ENCODE measurements at regions not wholly inside any gene's neighbourhood (a gene's known extent, or its start where the extent isn't known, plus 50 kb on each side); places are given as distances from the start of the nearest gene placed in this dataset.

GRCh38 chr5:57770039-57770438 lies 287.4 kb upstream of the ACTBL2 start:
- no peak overlapping the region for H3K27ac Mint-ChIP-seq
- no peaks in the 10 kb centered on the region for H3K4me1 Mint-ChIP-seq
- H3K9me3 Mint-ChIP-seq: no peaks in the 10 kb centered on the region
- no peaks in the 10 kb centered on the region for H3K36me3 Mint-ChIP-seq
- DNase-seq: no peak
- CTCF ChIA-PET: interaction anchor here (2.7 kb wide), 1 partner anchor 8 kb away, joined by 8 read pairs; no protein-coding TSS in a partner anchor
- no peak overlapping the region for H3K4me3 Mint-ChIP-seq
- peaks cover 4% of the 10 kb centered on the region for H3K27me3 Mint-ChIP-seq

GRCh38 chr5:57768745-57769144 lies 286.1 kb upstream of the ACTBL2 start:
- Mint-ChIP-seq H3K9me3 (no peaks in the 10 kb centered on the region), H3K36me3 (no peaks in the 10 kb centered on the region), H3K27me3 (peaks cover 4% of the 10 kb centered on the region), H3K27ac (no peak overlapping the region), H3K4me3 (no peak overlapping the region), H3K4me1 (no peaks in the 10 kb centered on the region)
- CTCF ChIA-PET: interaction anchor here (2.7 kb wide), 1 partner anchor 10 kb away, joined by 8 read pairs; no protein-coding TSS in a partner anchor
- no peak for DNase-seq

- CTCF ChIA-PET: no interaction called here
- H3K36me3 Mint-ChIP-seq: no peaks in the 10 kb centered on the region
- H3K4me3 Mint-ChIP-seq: no peak overlapping the region
- peaks cover 4% of the 10 kb centered on the region for H3K27me3 Mint-ChIP-seq
- no peak for DNase-seq
- H3K9me3 Mint-ChIP-seq: no peaks in the 10 kb centered on the region
- H3K4me1 Mint-ChIP-seq: no peaks in the 10 kb centered on the region
- H3K27ac Mint-ChIP-seq: no peak overlapping the region
These were observed 282.0 kb upstream of the ACTBL2 start for GRCh38 chr5:57764479-57765089.

- Mint-ChIP-seq H3K27ac (no peak overlapping the region), H3K27me3 (no peaks in the 10 kb centered on the region), H3K9me3 (no peaks in the 10 kb centered on the region), H3K36me3 (no peaks in the 10 kb centered on the region), H3K4me1 (no peaks in the 10 kb centered on the region), H3K4me3 (no peak overlapping the region)
- CTCF ChIA-PET: no interaction called here
- DNase-seq: no peak
These were observed 278.9 kb upstream of the ACTBL2 start for GRCh38 chr5:57761513-57761912.

GRCh38 chr5:57754616-57755015 lies 272.0 kb upstream of the ACTBL2 start:
- no peak for DNase-seq
- H3K36me3 Mint-ChIP-seq: no peaks in the 10 kb centered on the region
- CTCF ChIA-PET: no interaction called here
- H3K4me1 Mint-ChIP-seq: no peaks in the 10 kb centered on the region
- no peak overlapping the region for H3K4me3 Mint-ChIP-seq
- no peak overlapping the region for H3K27ac Mint-ChIP-seq
- H3K27me3 Mint-ChIP-seq: no peaks in the 10 kb centered on the region
- no peaks in the 10 kb centered on the region for H3K9me3 Mint-ChIP-seq

GRCh38 chr5:57753446-57753845 lies 270.8 kb upstream of the ACTBL2 start:
- CTCF ChIA-PET: no interaction called here

GRCh38 chr5:57751710-57752109 lies 269.1 kb upstream of the ACTBL2 start:
- no peaks in the 10 kb centered on the region for H3K27me3 Mint-ChIP-seq
- H3K27ac Mint-ChIP-seq: no peak overlapping the region
- CTCF ChIA-PET: no interaction called here
- DNase-seq: no peak
- H3K4me3 Mint-ChIP-seq: no peak overlapping the region
- H3K36me3 Mint-ChIP-seq: no peaks in the 10 kb centered on the region
- no peaks in the 10 kb centered on the region for H3K9me3 Mint-ChIP-seq
- no peaks in the 10 kb centered on the region for H3K4me1 Mint-ChIP-seq

More at GRCh38 chr5:57753446-57753845, 270.8 kb upstream of the ACTBL2 start:
- Mint-ChIP-seq H3K4me1 (no peaks in the 10 kb centered on the region), H3K27ac (no peak overlapping the region), H3K27me3 (no peaks in the 10 kb centered on the region), H3K9me3 (no peaks in the 10 kb centered on the region), H3K36me3 (no peaks in the 10 kb centered on the region), H3K4me3 (no peak overlapping the region)
- DNase-seq: no peak

- Mint-ChIP-seq H3K9me3 (no peaks in the 10 kb centered on the region), H3K27me3 (no peaks in the 10 kb centered on the region), H3K36me3 (no peaks in the 10 kb centered on the region), H3K4me3 (no peak overlapping the region), H3K4me1 (no peaks in the 10 kb centered on the region), H3K27ac (no peak overlapping the region)
- CTCF ChIA-PET: no interaction called here
- DNase-seq: no peak
These were observed 268.3 kb upstream of the ACTBL2 start for GRCh38 chr5:57750891-57751290.

GRCh38 chr5:57750282-57750681 lies 267.7 kb upstream of the ACTBL2 start:
- no peak overlapping the region for H3K27ac Mint-ChIP-seq
- no peaks in the 10 kb centered on the region for H3K4me1 Mint-ChIP-seq
- no peak overlapping the region for H3K4me3 Mint-ChIP-seq
- no peaks in the 10 kb centered on the region for H3K27me3 Mint-ChIP-seq
- DNase-seq: no peak
- H3K9me3 Mint-ChIP-seq: no peaks in the 10 kb centered on the region
- no peaks in the 10 kb centered on the region for H3K36me3 Mint-ChIP-seq
- CTCF ChIA-PET: no interaction called here

- CTCF ChIA-PET: no interaction called here
- DNase-seq: no peak
- Mint-ChIP-seq H3K4me3 (no peak overlapping the region), H3K27me3 (no peaks in the 10 kb centered on the region), H3K4me1 (no peaks in the 10 kb centered on the region), H3K9me3 (no peaks in the 10 kb centered on the region), H3K27ac (no peak overlapping the region), H3K36me3 (no peaks in the 10 kb centered on the region)
These were observed 266.8 kb upstream of the ACTBL2 start for GRCh38 chr5:57749396-57749795.

- H3K27ac Mint-ChIP-seq: no peak overlapping the region
- H3K36me3 Mint-ChIP-seq: no peaks in the 10 kb centered on the region
- CTCF ChIA-PET: no interaction called here
- no peak for DNase-seq
- H3K4me3 Mint-ChIP-seq: no peak overlapping the region
- no peaks in the 10 kb centered on the region for H3K9me3 Mint-ChIP-seq
- no peaks in the 10 kb centered on the region for H3K4me1 Mint-ChIP-seq
- H3K27me3 Mint-ChIP-seq: no peaks in the 10 kb centered on the region
These were observed 263.4 kb upstream of the ACTBL2 start for GRCh38 chr5:57745700-57746651.

GRCh38 chr5:57745029-57745428 lies 262.4 kb upstream of the ACTBL2 start:
- no peaks in the 10 kb centered on the region for H3K27me3 Mint-ChIP-seq
- DNase-seq: no peak
- CTCF ChIA-PET: no interaction called here
- no peaks in the 10 kb centered on the region for H3K4me1 Mint-ChIP-seq
- no peaks in the 10 kb centered on the region for H3K36me3 Mint-ChIP-seq
- H3K9me3 Mint-ChIP-seq: no peaks in the 10 kb centered on the region
- no peak overlapping the region for H3K27ac Mint-ChIP-seq
- no peak overlapping the region for H3K4me3 Mint-ChIP-seq

- Mint-ChIP-seq H3K36me3 (no peaks in the 10 kb centered on the region), H3K4me1 (no peaks in the 10 kb centered on the region), H3K4me3 (no peak overlapping the region), H3K27ac (no peak overlapping the region), H3K9me3 (no peaks in the 10 kb centered on the region), H3K27me3 (no peaks in the 10 kb centered on the region)
- CTCF ChIA-PET: no interaction called here
- DNase-seq: no peak
These were observed 258.7 kb upstream of the ACTBL2 start for GRCh38 chr5:57741336-57741735.

- Mint-ChIP-seq H3K27me3 (no peaks in the 10 kb centered on the region), H3K9me3 (no peaks in the 10 kb centered on the region), H3K27ac (no peak overlapping the region), H3K36me3 (no peaks in the 10 kb centered on the region), H3K4me3 (no peak overlapping the region), H3K4me1 (no peaks in the 10 kb centered on the region)
- DNase-seq: no peak
- CTCF ChIA-PET: interaction anchor here (0.7 kb wide), 1 partner anchor 401 kb away, joined by 3 read pairs; no protein-coding TSS in a partner anchor
These were observed 256.2 kb upstream of the ACTBL2 start for GRCh38 chr5:57738787-57739186.

- H3K27me3 Mint-ChIP-seq: no peaks in the 10 kb centered on the region
- no peaks in the 10 kb centered on the region for H3K36me3 Mint-ChIP-seq
- H3K27ac Mint-ChIP-seq: no peak overlapping the region
- H3K4me3 Mint-ChIP-seq: no peak overlapping the region
- no peak for DNase-seq
- CTCF ChIA-PET: no interaction called here
- H3K4me1 Mint-ChIP-seq: no peaks in the 10 kb centered on the region
- no peaks in the 10 kb centered on the region for H3K9me3 Mint-ChIP-seq
These were observed 255.7 kb upstream of the ACTBL2 start for GRCh38 chr5:57738301-57738700.

Measured in activated naive CD4-positive, alpha-beta T cell treated with anti-CD3 and anti-CD28 coated beads, Interleukin-2, amount 10 ng/mL, durations not matched to agents 7 days and 5 days (primary cell).